C4-2B (cell line): ENCODE measurements at regions not wholly inside any gene's neighbourhood (a gene's known extent, or its start where the extent isn't known, plus 50 kb on each side); places are given as distances from the start of the nearest gene placed in this dataset.
"Not testable (repeated sequence)": the region's sequence is repeated elsewhere in the genome, so short reads cannot be mapped to it uniquely, and the experiment has no call there.

Experiments
- ZFX ChIP-seq: fragments of 450-650 bp; IDR thresholded peaks from 2 replicates; pipeline ENCODE4 v1.6.1; 2017
- TF ChIP-seq, protein P1 (sequence below): fragments of 450-650 bp; conservative IDR thresholded peaks from 2 replicates; pipeline ENCODE4 v1.5.1; 2017; ENCODE audit warnings: mild to moderate bottlenecking

DNA sequence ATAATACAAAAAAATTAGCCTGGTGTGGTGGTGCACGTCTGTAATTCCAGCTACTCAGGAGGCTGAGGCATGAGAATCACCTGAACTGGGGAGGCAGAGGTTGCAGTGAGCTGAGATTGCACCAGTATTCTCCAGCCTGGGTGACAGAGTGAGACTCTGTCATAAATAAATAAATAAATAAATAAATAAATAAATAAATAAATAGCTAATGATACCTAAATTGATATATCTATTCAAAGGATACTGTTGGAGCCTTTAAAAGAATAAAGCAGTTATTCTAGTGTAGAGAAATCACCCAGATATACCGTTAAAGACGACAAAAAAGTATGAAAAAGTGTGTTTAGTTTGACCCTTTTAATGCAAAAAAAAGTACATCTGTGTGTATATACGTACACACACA is 155.6 kb downstream of the TXNL1 start:
- TF ChIP-seq, protein P1, sequence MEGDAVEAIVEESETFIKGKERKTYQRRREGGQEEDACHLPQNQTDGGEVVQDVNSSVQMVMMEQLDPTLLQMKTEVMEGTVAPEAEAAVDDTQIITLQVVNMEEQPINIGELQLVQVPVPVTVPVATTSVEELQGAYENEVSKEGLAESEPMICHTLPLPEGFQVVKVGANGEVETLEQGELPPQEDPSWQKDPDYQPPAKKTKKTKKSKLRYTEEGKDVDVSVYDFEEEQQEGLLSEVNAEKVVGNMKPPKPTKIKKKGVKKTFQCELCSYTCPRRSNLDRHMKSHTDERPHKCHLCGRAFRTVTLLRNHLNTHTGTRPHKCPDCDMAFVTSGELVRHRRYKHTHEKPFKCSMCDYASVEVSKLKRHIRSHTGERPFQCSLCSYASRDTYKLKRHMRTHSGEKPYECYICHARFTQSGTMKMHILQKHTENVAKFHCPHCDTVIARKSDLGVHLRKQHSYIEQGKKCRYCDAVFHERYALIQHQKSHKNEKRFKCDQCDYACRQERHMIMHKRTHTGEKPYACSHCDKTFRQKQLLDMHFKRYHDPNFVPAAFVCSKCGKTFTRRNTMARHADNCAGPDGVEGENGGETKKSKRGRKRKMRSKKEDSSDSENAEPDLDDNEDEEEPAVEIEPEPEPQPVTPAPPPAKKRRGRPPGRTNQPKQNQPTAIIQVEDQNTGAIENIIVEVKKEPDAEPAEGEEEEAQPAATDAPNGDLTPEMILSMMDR = not testable (repeated sequence)
- TF ChIP-seq ZFX = not testable (repeated sequence)
